GM12878 (cell line): ENCODE measurements at regions not wholly inside any gene's neighbourhood (a gene's known extent, or its start where the extent isn't known, plus 50 kb on each side); places are given as distances from the start of the nearest gene placed in this dataset.

Experiments
- ATAC-seq: fragments of 200-7000 bp; cut with Tn5 transposase; 3 replicates; pipeline ENCODE4 v1.9.1; 2020; ENCODE audit warnings: mild to moderate bottlenecking, moderate library complexity
- BruUV-seq: library from RNA; stranded (reverse); fragments of 400-500 nt; replicated peaks from 2 replicates; lab custom pipeline; 2021; lab: Mats Ljungman, UMichigan
- CTCF ChIA-PET: fragments of 300-600 bp; sonication (Branson Sonifier 250); formaldehyde crosslinking; extraction: SDS; loops from one replicate; lab custom pipeline; 2021; ENCODE audit warnings: inconsistent platforms; lab: Yijun Ruan, JAX
- POLR2A ChIA-PET: fragments of 350-600 bp; formaldehyde crosslinking; extraction: SDS; loops from one replicate; lab custom pipeline; 2021; ENCODE audit warnings: inconsistent platforms; lab: Charles Lee
- RAD21 ChIA-PET: fragments of 300-600 bp; sonication (Branson Sonifier 250); formaldehyde crosslinking; loops from one replicate; lab custom pipeline; 2023; ENCODE audit warnings: antibody characterized with exemption; ENCODE audit not compliant: unreplicated experiment; lab: Charles Lee
- SMC1A ChIA-PET: fragments of 300-600 bp; sonication (Branson Sonifier 250); formaldehyde crosslinking; loops from one replicate; lab custom pipeline; 2023; ENCODE audit not compliant: unreplicated experiment, uncharacterized antibody; lab: Charles Lee
- DNase-seq: peaks from one replicate; pipeline ENCODE4 v3.0.0-alpha.2; 2011; ENCODE audit warnings: low read depth, low spot score
- FAIRE-seq: peaks from 3 replicates; lab custom pipeline; 2011; peaks lifted over from hg19 to GRCh38; lab: Jason Lieb, UNC
- H2AFZ ChIP-seq: 2 replicates; pipeline ENCODE4 v1.6.0; 2011; ENCODE audit warnings: low read depth, low read length, control low read depth; ENCODE audit not compliant: control insufficient read depth
- H3K27ac ChIP-seq: 2 replicates; pipeline ENCODE4 v1.5.1; 2011; ENCODE audit warnings: control low read depth; ENCODE audit not compliant: control insufficient read depth, insufficient read depth
- H3K27me3 ChIP-seq, 2 experiments: replicated peaks in 1 of 2; 2 replicates each; pipeline versions ENCODE4 v1.6.0 to v1.6.1; 2011; ENCODE audit warnings: low read length in 1 of 2; ENCODE audit not compliant: control insufficient read depth in 2 of 2, insufficient read depth in 2 of 2
- H3K36me3 ChIP-seq, 2 experiments: 2 replicates each; pipeline ENCODE4 v1.5.1; 2011; ENCODE audit warnings: low read length in 1 of 2; ENCODE audit not compliant: control insufficient read depth in 2 of 2, insufficient read depth in 2 of 2
- H3K4me1 ChIP-seq: 2 replicates; pipeline ENCODE4 v1.6.1; 2011; ENCODE audit warnings: mild to moderate bottlenecking, low read length, moderate library complexity, mixed read lengths; ENCODE audit not compliant: control insufficient read depth, insufficient read depth
- H3K4me2 ChIP-seq: 2 replicates; pipeline ENCODE4 v1.6.0; 2011; ENCODE audit warnings: control low read depth; ENCODE audit not compliant: control insufficient read depth, insufficient read depth
- H3K4me3 ChIP-seq: fragments of 200-600 bp; sonication (generic); 2 replicates; pipeline ENCODE4 v1.5.1; 2016
- H3K79me2 ChIP-seq: 2 replicates; pipeline ENCODE4 v1.6.0; 2011; ENCODE audit warnings: low read length; ENCODE audit not compliant: control insufficient read depth, insufficient read depth
- H3K9ac ChIP-seq: 2 replicates; pipeline ENCODE4 v1.8.0; 2011; ENCODE audit warnings: low read length, control low read depth, mixed read lengths; ENCODE audit not compliant: control insufficient read depth, insufficient read depth
- H3K9me3 ChIP-seq: replicated peaks from 3 replicates; pipeline ENCODE4 v1.5.1; 2011; ENCODE audit warnings: mild to moderate bottlenecking, low read length; ENCODE audit not compliant: control insufficient read depth, insufficient read depth
- H4K20me1 ChIP-seq: 2 replicates; pipeline ENCODE4 v1.6.0; 2011; ENCODE audit not compliant: control insufficient read depth, insufficient read depth
- CBFB ChIP-seq: IDR thresholded peaks from 2 replicates; pipeline ENCODE4 v1.6.1; 2016; ENCODE audit warnings: antibody characterized with exemption, low read depth
- CHD2 ChIP-seq: IDR thresholded peaks from 2 replicates; pipeline ENCODE4 v1.6.1; 2011; ENCODE audit warnings: low read depth, low read length, improper control_type of control experiment, borderline replicate concordance
- CREM ChIP-seq: IDR thresholded peaks from 2 replicates; pipeline ENCODE4 v1.6.1; 2014; ENCODE audit warnings: antibody characterized with exemption, low read depth
- JUNB ChIP-seq: IDR thresholded peaks from 2 replicates; pipeline ENCODE4 v1.6.1; 2016; ENCODE audit warnings: antibody characterized with exemption, mild to moderate bottlenecking
- MLLT1 ChIP-seq: fragments of 450-650 bp; IDR thresholded peaks from 2 replicates; pipeline ENCODE4 v1.6.1; 2016; ENCODE audit warnings: mild to moderate bottlenecking
- NR2F1 ChIP-seq: fragments of 450-650 bp; conservative IDR thresholded peaks from 2 replicates; pipeline ENCODE4 v1.6.1; 2017; ENCODE audit warnings: mild to moderate bottlenecking
- POLR2A ChIP-seq: IDR thresholded peaks from 2 replicates; pipeline ENCODE4 v1.6.1; 2011; ENCODE audit warnings: low read depth, mild to moderate bottlenecking, low read length
- SMAD5 ChIP-seq: IDR thresholded peaks from 2 replicates; pipeline ENCODE4 v1.6.1; 2016; ENCODE audit warnings: antibody characterized with exemption, low read depth
- TAF1 ChIP-seq: IDR thresholded peaks from 2 replicates; pipeline ENCODE4 v1.6.1; 2011; ENCODE audit warnings: mild to moderate bottlenecking, low read depth, low read length, borderline replicate concordance
- TBL1XR1 ChIP-seq: IDR thresholded peaks from 2 replicates; pipeline ENCODE4 v1.6.1; 2012; ENCODE audit warnings: low read depth, low read length, improper control_type of control experiment
- TCF12 ChIP-seq: IDR thresholded peaks from 2 replicates; pipeline ENCODE4 v1.6.1; 2011; ENCODE audit warnings: low read depth, mild to moderate bottlenecking, low read length
- YBX1 ChIP-seq: fragments of 450-650 bp; IDR thresholded peaks from 2 replicates; pipeline ENCODE4 v1.6.1; 2016; ENCODE audit warnings: antibody characterized with exemption
- ZBED1 ChIP-seq: IDR thresholded peaks from 2 replicates; pipeline ENCODE4 v1.6.1; 2016; ENCODE audit warnings: borderline replicate concordance
- ZNF274 ChIP-seq: IDR thresholded peaks from one replicate; pipeline ENCODE4 v1.8.0; 2011; ENCODE audit not compliant: insufficient read length, insufficient read depth
- in situ Hi-C: fragments of 300-500 bp; cut with MboI; formaldehyde crosslinking; loops from 9 replicates; pipeline ENCODE4 v1.14.3; 2018; ENCODE audit warnings: mixed read lengths
- intact Hi-C: fragments of 100-400 bp; cut with micrococcal nuclease; formaldehyde crosslinking; loops from one replicate; pipeline ENCODE4 v1.14.2; 2022; ENCODE audit not compliant: unreplicated experiment

DNA sequence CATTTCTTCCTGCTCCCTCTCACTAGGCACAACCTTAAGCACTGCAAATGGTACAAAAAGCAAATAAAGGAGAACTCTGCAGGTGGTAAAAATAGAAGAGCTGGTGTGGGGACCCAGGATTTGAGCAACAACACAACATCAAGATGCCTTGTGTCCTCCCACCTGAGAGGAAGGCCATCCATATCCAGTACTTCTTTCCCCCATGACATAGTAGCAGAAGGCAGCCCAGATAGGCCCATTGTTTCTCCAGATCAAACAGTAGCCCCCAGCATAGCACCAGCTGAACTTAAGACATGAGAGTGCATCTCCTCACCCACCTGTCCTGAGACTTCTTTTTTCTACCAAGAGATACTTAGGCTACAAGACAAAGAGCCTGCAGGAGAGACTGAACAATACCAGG is 180.5 kb downstream of the GOLGA6L6 start:
- in situ Hi-C loops (no loop called here), intact Hi-C loops (no loop called here)
- ChIA-PET POLR2A (no interaction called here), CTCF (no interaction called here), SMC1A (no interaction called here), RAD21 (no interaction called here)
- Histone ChIP-seq H3K36me3 (no peaks in the 10 kb centered on the region), H3K27me3 (no peaks in the 10 kb centered on the region), H3K27ac (no peak overlapping the region), H3K4me2 (no peak overlapping the region), H3K9ac (no peak overlapping the region), H4K20me1 (no peaks in the 10 kb centered on the region), H3K4me3 (no peak overlapping the region), H3K4me1 (no peaks in the 10 kb centered on the region), H3K9me3 (no peaks in the 10 kb centered on the region), H3K79me2 (no peaks in the 10 kb centered on the region), H2AFZ (no peak overlapping the region)
- no TSS peak for BruUV-seq
- no peak for TF ChIP-seq TAF1
- TF ChIP-seq SMAD5, result no peak
- TF ChIP-seq TBL1XR1, result no peak
- TF ChIP-seq ZBED1, result no peak
- no peak for TF ChIP-seq CBFB
- no peak for TF ChIP-seq NR2F1
- no peak for TF ChIP-seq CHD2
- TF ChIP-seq ZNF274, result no peak
- TF ChIP-seq MLLT1, result no peak
- TF ChIP-seq TCF12, result no peak
- no peak for TF ChIP-seq POLR2A
- TF ChIP-seq CREM, result no peak
- TF ChIP-seq JUNB, result no peak
- TF ChIP-seq YBX1, result no peak
- no peak for ATAC-seq
- FAIRE-seq, result no peak
- DNase-seq, result no peak
